DOHH2 (cell line): ENCODE measurements at regions not wholly inside any gene's neighbourhood (a gene's known extent, or its start where the extent isn't known, plus 50 kb on each side); places are given as distances from the start of the nearest gene placed in this dataset.

ENCODE experiments used
- EZH2phosphoT487 ChIP-seq: fragments of 200-600 bp; sonication (generic); IDR thresholded peaks from 2 replicates; pipeline ENCODE4 v1.6.1; 2017; ENCODE audit warnings: borderline replicate concordance, mild to moderate bottlenecking, antibody characterized with exemption, low read length, moderate library complexity, mixed read lengths
- TF ChIP-seq, protein P1 (sequence below): fragments of 200-600 bp; sonication (generic); IDR thresholded peaks from one replicate; pipeline ENCODE4 v1.5.1; 2014; ENCODE audit warnings: antibody characterized with exemption, mild to moderate bottlenecking, low read depth, low read length; ENCODE audit not compliant: poor library complexity, severe bottlenecking

DNA sequence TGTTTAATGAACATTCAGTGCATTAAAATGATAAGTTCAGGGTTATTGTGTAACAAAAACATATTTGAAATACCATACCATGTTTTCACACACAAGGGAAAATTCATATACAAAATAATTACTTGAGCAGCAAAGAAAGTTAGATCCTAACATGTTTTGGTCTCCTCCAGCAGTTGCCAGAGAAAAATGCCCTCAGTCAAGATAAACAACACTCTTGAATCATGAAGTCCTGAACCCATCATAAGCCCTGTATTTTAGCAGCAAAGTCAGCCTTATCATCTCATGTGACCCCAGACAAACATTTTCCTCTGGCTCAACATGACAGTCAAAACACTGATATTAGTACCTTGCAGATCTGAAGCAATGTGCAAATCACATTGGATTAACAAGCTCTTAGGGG is 1541.1 kb upstream of the WWC1 start:
- TF ChIP-seq, protein P1, sequence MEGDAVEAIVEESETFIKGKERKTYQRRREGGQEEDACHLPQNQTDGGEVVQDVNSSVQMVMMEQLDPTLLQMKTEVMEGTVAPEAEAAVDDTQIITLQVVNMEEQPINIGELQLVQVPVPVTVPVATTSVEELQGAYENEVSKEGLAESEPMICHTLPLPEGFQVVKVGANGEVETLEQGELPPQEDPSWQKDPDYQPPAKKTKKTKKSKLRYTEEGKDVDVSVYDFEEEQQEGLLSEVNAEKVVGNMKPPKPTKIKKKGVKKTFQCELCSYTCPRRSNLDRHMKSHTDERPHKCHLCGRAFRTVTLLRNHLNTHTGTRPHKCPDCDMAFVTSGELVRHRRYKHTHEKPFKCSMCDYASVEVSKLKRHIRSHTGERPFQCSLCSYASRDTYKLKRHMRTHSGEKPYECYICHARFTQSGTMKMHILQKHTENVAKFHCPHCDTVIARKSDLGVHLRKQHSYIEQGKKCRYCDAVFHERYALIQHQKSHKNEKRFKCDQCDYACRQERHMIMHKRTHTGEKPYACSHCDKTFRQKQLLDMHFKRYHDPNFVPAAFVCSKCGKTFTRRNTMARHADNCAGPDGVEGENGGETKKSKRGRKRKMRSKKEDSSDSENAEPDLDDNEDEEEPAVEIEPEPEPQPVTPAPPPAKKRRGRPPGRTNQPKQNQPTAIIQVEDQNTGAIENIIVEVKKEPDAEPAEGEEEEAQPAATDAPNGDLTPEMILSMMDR: no peak
- TF ChIP-seq EZH2phosphoT487: no peak
